CD14-positive monocyte (primary cell): ENCODE measurements at regions not wholly inside any gene's neighbourhood (a gene's known extent, or its start where the extent isn't known, plus 50 kb on each side); places are given as distances from the start of the nearest gene placed in this dataset.

Experiments
- DNase-seq, 3 donors: peaks; one replicate each; pipeline ENCODE4 v3.0.0-alpha.2; 2011 to 2022
- H2AFZ ChIP-seq: 2 replicates; pipeline ENCODE4 v1.6.0; 2012; ENCODE audit warnings: mild to moderate bottlenecking, low read depth, low read length, inconsistent platforms; ENCODE audit not compliant: insufficient read depth, poor library complexity, severe bottlenecking
- H3K27ac ChIP-seq, 2 donors: 1 replicate in 1 of 2; 2 replicates in 1 of 2; pipeline ENCODE4 v1.5.1; 2012 to 2013; ENCODE audit warnings: low read length in 2 of 2, control low read depth in 1 of 2, inconsistent platforms in 1 of 2, low read depth in 1 of 2, mild to moderate bottlenecking in 1 of 2
- H3K27me3 ChIP-seq, 2 donors: one replicate each; pipeline versions ENCODE4 v1.6.0 to v1.6.1; 2011 to 2013; ENCODE audit warnings: low read length in 2 of 2; ENCODE audit not compliant: control insufficient read depth in 2 of 2, insufficient read depth in 2 of 2
- H3K36me3 ChIP-seq, 2 donors: replicated peaks in 1 of 2; 1 replicate in 1 of 2; 2 replicates in 1 of 2; pipeline versions ENCODE4 v1.5.1 to v1.6.1; 2012 to 2013; ENCODE audit warnings: low read length in 2 of 2, control low read depth in 1 of 2, inconsistent platforms in 1 of 2, mild to moderate bottlenecking in 1 of 2; ENCODE audit not compliant: insufficient read depth in 2 of 2, control insufficient read depth in 1 of 2
- H3K4me1 ChIP-seq, 2 donors: 1 replicate in 1 of 2; 2 replicates in 1 of 2; pipeline versions ENCODE4 v1.5.1 to v1.6.1; 2012 to 2013; ENCODE audit warnings: low read length in 2 of 2, control low read depth in 1 of 2, inconsistent platforms in 1 of 2, mild to moderate bottlenecking in 1 of 2, moderate library complexity in 1 of 2; ENCODE audit not compliant: insufficient read depth in 2 of 2, control insufficient read depth in 1 of 2
- H3K4me2 ChIP-seq: replicated peaks from 2 replicates; pipeline ENCODE3; 2012; ENCODE audit warnings: low read length, moderate library complexity, mild to moderate bottlenecking; ENCODE audit not compliant: poor library complexity, severe bottlenecking; ENCODE audit errors: extremely low read depth
- H3K4me3 ChIP-seq, 3 experiments: fragments of 200-600 bp in 1 of 3; sonication (generic) in 1 of 3; replicated peaks in 1 of 3; 1 replicate in 2 of 3; 2 replicates in 1 of 3; pipeline ENCODE4 v1.5.1; 2011 to 2013; ENCODE audit warnings: low read length in 3 of 3, mild to moderate bottlenecking in 3 of 3, control low read depth in 2 of 3, low read depth in 2 of 3, inconsistent platforms in 1 of 3, moderate library complexity in 1 of 3
- H3K79me2 ChIP-seq: 2 replicates; pipeline ENCODE4 v1.6.0; 2012; ENCODE audit warnings: mild to moderate bottlenecking, control low read depth, inconsistent platforms, low read length, moderate library complexity; ENCODE audit not compliant: insufficient read depth
- H3K9ac ChIP-seq: 2 replicates; pipeline ENCODE4 v1.6.0; 2017; ENCODE audit warnings: low read length, mild to moderate bottlenecking; ENCODE audit not compliant: insufficient read depth, poor library complexity, severe bottlenecking
- H3K9me3 ChIP-seq, 2 donors: replicated peaks in 1 of 2; 1 replicate in 1 of 2; 2 replicates in 1 of 2; pipeline versions ENCODE4 v1.5.1 to v1.6.1; 2012 to 2013; ENCODE audit warnings: low read length in 2 of 2, control low read depth in 1 of 2; ENCODE audit not compliant: control insufficient read depth in 1 of 2, insufficient read depth in 1 of 2
- H4K20me1 ChIP-seq: 2 replicates; pipeline ENCODE4 v1.6.0; 2012; ENCODE audit warnings: mild to moderate bottlenecking, low read length, control low read depth, moderate library complexity; ENCODE audit not compliant: insufficient read depth
- H3K27ac Mint-ChIP-seq, 7 donors: one replicate each; pipeline ENCODE4 v1.8.0; 2020; ENCODE audit warnings: mild to moderate bottlenecking in 7 of 7, mixed read lengths in 7 of 7, moderate library complexity in 6 of 7, inconsistent platforms in 2 of 7
- H3K27me3 Mint-ChIP-seq, 3 donors: one replicate each; pipeline ENCODE4 v1.8.0; 2021 to 2022; ENCODE audit warnings: low read depth in 3 of 3, mild to moderate bottlenecking in 3 of 3, mixed read lengths in 3 of 3, moderate library complexity in 3 of 3, inconsistent platforms in 1 of 3
- H3K36me3 Mint-ChIP-seq, 2 donors: one replicate each; pipeline ENCODE4 v1.8.0; 2020; ENCODE audit warnings: mixed read lengths in 2 of 2, inconsistent platforms in 1 of 2, mild to moderate bottlenecking in 1 of 2
- H3K4me1 Mint-ChIP-seq: one replicate; pipeline ENCODE4 v1.8.0; 2020; ENCODE audit warnings: mild to moderate bottlenecking, mixed read lengths
- H3K4me3 Mint-ChIP-seq, 2 donors: one replicate each; pipeline ENCODE4 v1.8.0; 2020; ENCODE audit warnings: mild to moderate bottlenecking in 2 of 2, mixed read lengths in 2 of 2, moderate library complexity in 1 of 2
- H3K9me3 Mint-ChIP-seq, 7 donors: one replicate each; pipeline ENCODE4 v1.8.0; 2020 to 2022; ENCODE audit warnings: mixed read lengths in 7 of 7, mild to moderate bottlenecking in 6 of 7, moderate library complexity in 6 of 7, inconsistent platforms in 2 of 7
- WGBS: methylation state at CpG from one replicate; pipeline ENCODE4 v1.1.5; 2013; ENCODE audit warnings: missing lambda C conversion rate; ENCODE audit not compliant: insufficient coverage; 5-methylcytosine and 5-hydroxymethylcytosine counted together
- intact Hi-C, 2 donors: fragments of 100-400 bp; cut with micrococcal nuclease; formaldehyde crosslinking; loops; one replicate each; pipeline versions ENCODE4 v1.15.0 to v1.15.1; 2023
- TF ChIP-seq, protein P1 (sequence below): fragments of 200-600 bp; IDR thresholded peaks from one replicate; pipeline ENCODE4 v1.8.0; 2022; ENCODE audit warnings: antibody characterized with exemption, mild to moderate bottlenecking

DNA sequence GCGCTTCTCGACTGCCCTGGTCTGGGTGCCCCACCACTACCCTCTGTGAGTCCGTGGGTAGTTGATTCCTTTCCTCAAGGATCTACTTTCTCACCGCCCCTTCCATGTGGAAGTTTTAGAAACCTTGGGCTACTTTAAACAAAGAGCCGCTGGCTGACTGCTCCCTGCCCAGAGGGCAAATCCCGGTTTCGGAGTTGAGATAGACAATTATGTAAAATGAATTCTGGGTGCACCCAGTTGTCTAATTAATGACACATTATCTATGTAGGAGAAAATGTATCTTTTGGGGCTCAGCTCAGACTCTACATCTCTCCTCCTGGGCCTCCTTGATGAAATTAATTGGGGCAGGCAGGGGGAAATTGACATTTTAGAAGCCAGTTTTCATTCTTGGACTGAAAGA lies 305.4 kb downstream of the UQCRFS1 start:
- DNase-seq: no peak
- H4K20me1 ChIP-seq: no peaks in the 10 kb centered on the region
- H3K9me3 ChIP-seq: peaks cover 5 to 8% of the 10 kb centered on the region in 2 donors
- H3K79me2 ChIP-seq: no peaks in the 10 kb centered on the region
- WGBS: no CpG with 5 or more reads among the region's 7 CpGs
- Mint-ChIP-seq H3K36me3 (no peaks in the 10 kb centered on the region), H3K9me3 (peaks cover 0 to 6% (median 2%) of the 10 kb centered on the region in 7 donors), H3K27ac (no peak overlapping the region), H3K4me1 (no peaks in the 10 kb centered on the region), H3K4me3 (no peak overlapping the region), H3K27me3 (peaks cover 1% of the 10 kb centered on the region in 3 donors)
- no peak overlapping the region for H2AFZ ChIP-seq
- TF ChIP-seq, protein P1, sequence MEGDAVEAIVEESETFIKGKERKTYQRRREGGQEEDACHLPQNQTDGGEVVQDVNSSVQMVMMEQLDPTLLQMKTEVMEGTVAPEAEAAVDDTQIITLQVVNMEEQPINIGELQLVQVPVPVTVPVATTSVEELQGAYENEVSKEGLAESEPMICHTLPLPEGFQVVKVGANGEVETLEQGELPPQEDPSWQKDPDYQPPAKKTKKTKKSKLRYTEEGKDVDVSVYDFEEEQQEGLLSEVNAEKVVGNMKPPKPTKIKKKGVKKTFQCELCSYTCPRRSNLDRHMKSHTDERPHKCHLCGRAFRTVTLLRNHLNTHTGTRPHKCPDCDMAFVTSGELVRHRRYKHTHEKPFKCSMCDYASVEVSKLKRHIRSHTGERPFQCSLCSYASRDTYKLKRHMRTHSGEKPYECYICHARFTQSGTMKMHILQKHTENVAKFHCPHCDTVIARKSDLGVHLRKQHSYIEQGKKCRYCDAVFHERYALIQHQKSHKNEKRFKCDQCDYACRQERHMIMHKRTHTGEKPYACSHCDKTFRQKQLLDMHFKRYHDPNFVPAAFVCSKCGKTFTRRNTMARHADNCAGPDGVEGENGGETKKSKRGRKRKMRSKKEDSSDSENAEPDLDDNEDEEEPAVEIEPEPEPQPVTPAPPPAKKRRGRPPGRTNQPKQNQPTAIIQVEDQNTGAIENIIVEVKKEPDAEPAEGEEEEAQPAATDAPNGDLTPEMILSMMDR: no peak
- intact Hi-C loops: no loop called here
- H3K4me1 ChIP-seq: no peaks in the 10 kb centered on the region
- no peak overlapping the region for H3K9ac ChIP-seq
- H3K4me3 ChIP-seq: no peak overlapping the region
- no peak overlapping the region for H3K4me2 ChIP-seq
- no peaks in the 10 kb centered on the region for H3K27me3 ChIP-seq
- no peak overlapping the region for H3K27ac ChIP-seq
- H3K36me3 ChIP-seq: no peaks in the 10 kb centered on the region

DNA sequence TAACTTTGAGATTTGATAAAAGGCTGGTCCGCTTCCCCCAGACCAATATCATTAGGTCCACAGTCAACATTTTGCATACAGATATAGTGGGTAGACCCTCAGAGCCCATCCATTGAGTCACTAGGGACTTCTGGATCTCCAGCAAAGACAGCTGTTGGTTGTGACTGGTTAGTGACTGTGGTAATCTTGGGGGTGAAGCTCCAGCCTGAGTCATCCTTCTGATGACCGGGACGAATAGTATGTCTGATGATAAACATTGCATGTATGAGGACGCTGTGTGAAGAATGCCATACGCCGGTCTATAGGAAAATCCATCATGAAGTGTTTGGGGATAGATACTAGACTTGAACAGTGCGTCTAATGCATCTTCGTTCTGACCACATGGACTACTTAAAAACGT lies 307.0 kb downstream of the UQCRFS1 start:
- H3K9me3 Mint-ChIP-seq: peaks cover 0 to 9% (median 2%) of the 10 kb centered on the region in 7 donors
- Histone ChIP-seq H4K20me1 (no peaks in the 10 kb centered on the region), H3K27me3 (no peaks in the 10 kb centered on the region), H3K27ac (no peak overlapping the region), H3K4me3 (no peak overlapping the region), H3K4me2 (no peak overlapping the region), H3K79me2 (no peaks in the 10 kb centered on the region), H3K4me1 (no peaks in the 10 kb centered on the region), H3K36me3 (no peaks in the 10 kb centered on the region), H3K9me3 (no peaks in the 10 kb centered on the region), H2AFZ (no peak overlapping the region), H3K9ac (no peak overlapping the region)
- no peak overlapping the region for H3K27ac Mint-ChIP-seq
- DNase-seq: no peak
- H3K36me3 Mint-ChIP-seq: no peaks in the 10 kb centered on the region
- TF ChIP-seq, protein P1: no peak
- H3K4me1 Mint-ChIP-seq: no peaks in the 10 kb centered on the region
- WGBS: 87% methylated on average over 8 of the region's 9 CpGs
- no peak overlapping the region for H3K4me3 Mint-ChIP-seq
- peaks cover 0 to 1% (median 1%) of the 10 kb centered on the region in 3 donors for H3K27me3 Mint-ChIP-seq
- intact Hi-C loops: no loop called here
